Osteoblast (primary cell): ENCODE measurements at regions not wholly inside any gene's neighbourhood (a gene's known extent, or its start where the extent isn't known, plus 50 kb on each side); places are given as distances from the start of the nearest gene placed in this dataset.

Experiments
- DNase-seq: peaks from one replicate; pipeline ENCODE4 v3.0.0; 2011; ENCODE audit warnings: low spot score, mixed read lengths; ENCODE audit not compliant: insufficient read length; ENCODE audit errors: missing footprints
- H2AFZ ChIP-seq: 2 replicates; pipeline ENCODE4 v1.6.0; 2011; ENCODE audit warnings: mild to moderate bottlenecking, low read length
- H3K27ac ChIP-seq: 2 replicates; pipeline ENCODE4 v1.5.1; 2011; ENCODE audit warnings: mild to moderate bottlenecking, low read depth, low read length, moderate library complexity
- H3K27me3 ChIP-seq: 2 replicates; pipeline ENCODE4 v1.6.0; 2012; ENCODE audit warnings: mild to moderate bottlenecking, control low read depth, inconsistent platforms, low read length, moderate library complexity; ENCODE audit not compliant: insufficient read depth
- H3K36me3 ChIP-seq: 2 replicates; pipeline ENCODE4 v1.5.1; 2011; ENCODE audit warnings: mild to moderate bottlenecking, low read length, control low read depth, moderate library complexity; ENCODE audit not compliant: insufficient read depth
- H3K4me1 ChIP-seq: 2 replicates; pipeline ENCODE4 v1.5.1; 2011; ENCODE audit warnings: mild to moderate bottlenecking, low read length, control low read depth, moderate library complexity; ENCODE audit not compliant: insufficient read depth
- H3K4me2 ChIP-seq: 2 replicates; pipeline ENCODE4 v1.6.0; 2011; ENCODE audit warnings: mild to moderate bottlenecking, low read length; ENCODE audit not compliant: insufficient read depth
- H3K4me3 ChIP-seq: fragments of 200-600 bp; sonication (generic); 3 replicates; pipeline ENCODE4 v1.5.1; 2012; ENCODE audit warnings: mild to moderate bottlenecking, low read length, inconsistent platforms; ENCODE audit not compliant: insufficient read depth
- H3K79me2 ChIP-seq: 2 replicates; pipeline ENCODE4 v1.6.0; 2012; ENCODE audit warnings: mild to moderate bottlenecking, low read length, control low read depth, inconsistent platforms; ENCODE audit not compliant: insufficient read depth
- H3K9me3 ChIP-seq: 2 replicates; pipeline ENCODE4 v1.5.1; 2011; ENCODE audit warnings: low read depth, low read length, control low read depth
- H4K20me1 ChIP-seq: 2 replicates; pipeline ENCODE4 v1.6.0; 2012; ENCODE audit warnings: mild to moderate bottlenecking, low read length, control low read depth; ENCODE audit not compliant: insufficient read depth
- CTCF ChIP-seq: IDR thresholded peaks from 2 replicates; pipeline ENCODE4 v1.5.1; 2011; ENCODE audit warnings: mild to moderate bottlenecking, low read depth, low read length, moderate library complexity; ENCODE audit errors: extremely low read depth

DNA sequence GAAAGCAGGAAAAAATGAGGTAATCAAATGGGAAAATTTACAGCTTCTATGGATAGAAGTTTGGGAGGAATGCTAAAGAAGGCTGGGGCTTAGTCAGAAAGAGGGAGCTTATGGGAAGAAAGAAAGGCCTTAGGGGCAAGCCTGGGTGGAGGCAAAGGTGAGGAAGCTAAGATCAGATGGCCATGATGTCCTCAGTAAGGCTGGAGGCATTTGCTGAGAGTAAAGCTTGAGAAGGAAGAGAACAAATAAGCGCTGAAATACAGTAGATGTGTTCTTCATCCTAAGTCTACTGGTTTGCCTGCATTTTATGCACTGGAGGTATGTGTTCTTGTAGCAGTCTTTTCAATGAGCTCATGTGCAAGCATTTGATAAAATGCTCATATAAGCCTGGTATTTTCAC is 355.4 kb downstream of the BRINP2 start:
- H3K9me3 ChIP-seq: no peaks in the 10 kb centered on the region
- no peak overlapping the region for H2AFZ ChIP-seq
- no peaks in the 10 kb centered on the region for H3K4me1 ChIP-seq
- DNase-seq: no peak
- H3K27me3 ChIP-seq: no peaks in the 10 kb centered on the region
- H3K36me3 ChIP-seq: no peaks in the 10 kb centered on the region
- no peak for TF ChIP-seq CTCF
- H3K4me3 ChIP-seq: no peak overlapping the region
- no peaks in the 10 kb centered on the region for H4K20me1 ChIP-seq
- no peak overlapping the region for H3K4me2 ChIP-seq
- H3K79me2 ChIP-seq: no peaks in the 10 kb centered on the region
- H3K27ac ChIP-seq: no peak overlapping the region

DNA sequence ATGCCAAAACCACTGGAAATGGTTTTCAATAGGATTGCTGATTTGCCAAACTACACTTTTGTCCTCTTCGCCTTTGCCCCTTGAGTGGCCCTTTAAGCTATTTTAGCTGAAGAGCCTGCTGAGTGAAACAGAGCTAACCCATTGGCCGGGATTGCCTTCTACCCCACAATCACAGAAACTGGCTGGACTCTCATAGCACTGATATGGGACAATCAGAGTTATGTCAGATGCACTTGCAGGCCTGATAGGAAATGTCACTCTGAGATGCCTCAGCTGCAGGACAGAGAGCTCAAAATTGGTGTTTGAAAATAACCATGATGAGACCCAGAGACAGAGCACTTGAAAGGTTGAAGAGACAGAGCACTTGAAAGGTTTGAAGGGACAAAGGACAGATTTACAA is 354.4 kb downstream of the BRINP2 start:
- no peaks in the 10 kb centered on the region for H3K9me3 ChIP-seq

GRCh38 chr1:177517546-177517945 is 346.8 kb downstream of the BRINP2 start:
- Histone ChIP-seq H4K20me1 (no peaks in the 10 kb centered on the region), H3K27me3 (no peaks in the 10 kb centered on the region), H3K9me3 (no peaks in the 10 kb centered on the region), H3K27ac (no peak overlapping the region), H3K79me2 (no peaks in the 10 kb centered on the region), H2AFZ (no peak overlapping the region), H3K36me3 (no peaks in the 10 kb centered on the region), H3K4me1 (no peaks in the 10 kb centered on the region), H3K4me3 (no peak overlapping the region), H3K4me2 (no peak overlapping the region)
- DNase-seq: no peak
- no peak for TF ChIP-seq CTCF

More for the DNA sequence above, 354.4 kb downstream of the BRINP2 start:
- TF ChIP-seq CTCF: no peak
- DNase-seq: no peak
- H4K20me1 ChIP-seq: no peaks in the 10 kb centered on the region
- H3K4me1 ChIP-seq: no peaks in the 10 kb centered on the region
- no peak overlapping the region for H3K4me2 ChIP-seq
- H3K27me3 ChIP-seq: no peaks in the 10 kb centered on the region
- H2AFZ ChIP-seq: no peak overlapping the region
- no peaks in the 10 kb centered on the region for H3K36me3 ChIP-seq
- no peak overlapping the region for H3K27ac ChIP-seq
- H3K79me2 ChIP-seq: no peaks in the 10 kb centered on the region
- no peak overlapping the region for H3K4me3 ChIP-seq

- no peak for DNase-seq
- TF ChIP-seq CTCF: no peak
- H3K4me2 ChIP-seq: no peak overlapping the region
Measured at GRCh38 chr1:177514207-177514606, 343.4 kb downstream of the BRINP2 start.

More at GRCh38 chr1:177514207-177514606, 343.4 kb downstream of the BRINP2 start:
- Histone ChIP-seq H3K4me3 (no peak overlapping the region), H3K27ac (no peak overlapping the region), H3K4me1 (no peaks in the 10 kb centered on the region), H3K36me3 (no peaks in the 10 kb centered on the region), H4K20me1 (no peaks in the 10 kb centered on the region), H3K9me3 (no peaks in the 10 kb centered on the region), H2AFZ (no peak overlapping the region), H3K79me2 (no peaks in the 10 kb centered on the region), H3K27me3 (no peaks in the 10 kb centered on the region)
